ENCODE measurements at regions not wholly inside any gene's neighbourhood (a gene's known extent, or its start where the extent isn't known, plus 50 kb on each side); places are given as distances from the start of the nearest gene placed in this dataset.

GRCh38 chr2:76275788-76276187 is 565.1 kb upstream of the GCFC2 start:
- H3K27ac ChIP-seq: no peak overlapping the region
- TF ChIP-seq ZFX (IDR thresholded peaks at IDR 0.05) (no peak), CTCF (conservative IDR thresholded peaks at IDR 0.05) (no peak)

GRCh38 chr2:76274676-76275075 is 564.0 kb upstream of the GCFC2 start:
- no peak overlapping the region for H3K27ac ChIP-seq

GRCh38 chr2:76274160-76274559 is 563.4 kb upstream of the GCFC2 start:
- H3K27ac ChIP-seq: no peak overlapping the region

More at GRCh38 chr2:76274676-76275075, 564.0 kb upstream of the GCFC2 start:
- no peak for TF ChIP-seq ZFX (IDR thresholded peaks at IDR 0.05)
- no peak for TF ChIP-seq CTCF (conservative IDR thresholded peaks at IDR 0.05)

GRCh38 chr2:76270096-76270710 is 559.5 kb upstream of the GCFC2 start:
- no peak overlapping the region for H3K27ac ChIP-seq
- TF ChIP-seq CTCF (conservative IDR thresholded peaks at IDR 0.05) (no peak), ZFX (IDR thresholded peaks at IDR 0.05) (no peak)

More at GRCh38 chr2:76274160-76274559, 563.4 kb upstream of the GCFC2 start:
- no peak for TF ChIP-seq CTCF (conservative IDR thresholded peaks at IDR 0.05)
- no peak for TF ChIP-seq ZFX (IDR thresholded peaks at IDR 0.05)

GRCh38 chr2:76268902-76269620 is 558.3 kb upstream of the GCFC2 start:
- H3K27ac ChIP-seq: no peak overlapping the region
- TF ChIP-seq ZFX (IDR thresholded peaks at IDR 0.05): no peak
- TF ChIP-seq CTCF (conservative IDR thresholded peaks at IDR 0.05): no peak

GRCh38 chr2:76268484-76268883 is 557.8 kb upstream of the GCFC2 start:
- no peak overlapping the region for H3K27ac ChIP-seq
- TF ChIP-seq CTCF (conservative IDR thresholded peaks at IDR 0.05) (no peak), ZFX (IDR thresholded peaks at IDR 0.05) (no peak)

- H3K27ac ChIP-seq: no peak overlapping the region
- no peak for TF ChIP-seq CTCF (conservative IDR thresholded peaks at IDR 0.05)
Observed at GRCh38 chr2:76257802-76258201, 547.1 kb upstream of the GCFC2 start.

Data from C4-2B (cell line).